IMR-90 (cell line): ENCODE measurements at regions not wholly inside any gene's neighbourhood (a gene's known extent, or its start where the extent isn't known, plus 50 kb on each side); places are given as distances from the start of the nearest gene placed in this dataset.

Experiments
- ATAC-seq: fragments of 200-7000 bp; cut with Tn5 transposase; 2 replicates; pipeline ENCODE4 v1.9.1; 2020; ENCODE audit warnings: low read depth, mild to moderate bottlenecking, moderate library complexity
- BruUV-seq: library from RNA; stranded (reverse); fragments of 400-500 nt; replicated peaks from 2 replicates; lab custom pipeline; 2021; lab: Mats Ljungman, UMichigan
- CTCF ChIA-PET: fragments of 300-600 bp; formaldehyde crosslinking; extraction: SDS; loops from one replicate; lab custom pipeline; 2021; ENCODE audit warnings: antibody characterized with exemption; lab: Yijun Ruan, JAX
- POLR2A ChIA-PET: fragments of 300-600 bp; sonication (Branson Sonifier 250); formaldehyde crosslinking; loops from one replicate; lab custom pipeline; 2022; ENCODE audit warnings: antibody characterized with exemption; ENCODE audit not compliant: unreplicated experiment; lab: Charles Lee
- DNase-seq: peaks from one replicate; pipeline ENCODE4 v3.0.0; 2013
- H2AFZ ChIP-seq: replicated peaks from 2 replicates; pipeline ENCODE3; 2013; ENCODE audit warnings: low read length, mild to moderate bottlenecking; ENCODE audit not compliant: poor library complexity
- H2AK5ac ChIP-seq: 2 replicates; pipeline ENCODE4 v1.6.1; 2013; ENCODE audit warnings: low read depth, low read length, inconsistent platforms
- H2AK9ac ChIP-seq: replicated peaks from 2 replicates; pipeline ENCODE3; 2013; ENCODE audit warnings: mild to moderate bottlenecking, low read depth, low read length, moderate library complexity; ENCODE audit not compliant: poor library complexity
- H2BK120ac ChIP-seq: 2 replicates; pipeline ENCODE4 v1.6.1; 2013; ENCODE audit warnings: low read depth, low read length, inconsistent platforms
- H2BK15ac ChIP-seq: 3 replicates; pipeline ENCODE4 v1.6.1; 2013; ENCODE audit warnings: low read depth, low read length, inconsistent platforms
- H2BK20ac ChIP-seq: 2 replicates; pipeline ENCODE4 v1.6.1; 2013; ENCODE audit warnings: low read depth, mild to moderate bottlenecking, inconsistent platforms, low read length, moderate library complexity
- H2BK5ac ChIP-seq: 2 replicates; pipeline ENCODE4 v1.6.1; 2013; ENCODE audit warnings: mild to moderate bottlenecking, low read depth, low read length, inconsistent platforms; ENCODE audit not compliant: poor library complexity, severe bottlenecking
- H3K14ac ChIP-seq: replicated peaks from 2 replicates; pipeline ENCODE4 v1.6.1; 2013; ENCODE audit warnings: low read depth, low read length, inconsistent platforms
- H3K18ac ChIP-seq: 2 replicates; pipeline ENCODE4 v1.6.1; 2013; ENCODE audit warnings: low read depth, low read length, control low read depth
- H3K23ac ChIP-seq: 2 replicates; pipeline ENCODE4 v1.6.1; 2013; ENCODE audit warnings: low read depth, low read length, inconsistent platforms
- H3K27ac ChIP-seq: 2 replicates; pipeline ENCODE4 v1.5.1; 2013; ENCODE audit warnings: mild to moderate bottlenecking, control low read depth, low read length; ENCODE audit not compliant: insufficient read depth
- H3K27me3 ChIP-seq: 2 replicates; pipeline ENCODE4 v1.6.1; 2013; ENCODE audit warnings: low read length; ENCODE audit not compliant: control insufficient read depth, insufficient read depth
- H3K36me3 ChIP-seq: 2 replicates; pipeline ENCODE4 v1.6.1; 2013; ENCODE audit warnings: low read length, mixed read lengths; ENCODE audit not compliant: control insufficient read depth, insufficient read depth
- H3K4ac ChIP-seq: 2 replicates; pipeline ENCODE4 v1.6.1; 2013; ENCODE audit warnings: low read depth, low read length, inconsistent platforms
- H3K4me1 ChIP-seq: 2 replicates; pipeline ENCODE4 v1.6.1; 2013; ENCODE audit warnings: low read length, mixed read lengths; ENCODE audit not compliant: control insufficient read depth, insufficient read depth
- H3K4me2 ChIP-seq: 2 replicates; pipeline ENCODE4 v1.6.1; 2013; ENCODE audit warnings: low read depth, mild to moderate bottlenecking, control low read depth, low read length, moderate library complexity
- H3K4me3 ChIP-seq: 2 replicates; pipeline ENCODE4 v1.5.1; 2013; ENCODE audit warnings: low read depth, mild to moderate bottlenecking, control low read depth, low read length, moderate library complexity; ENCODE audit not compliant: insufficient read depth
- H3K56ac ChIP-seq: 2 replicates; pipeline ENCODE4 v1.6.1; 2013; ENCODE audit warnings: low read length, inconsistent platforms; ENCODE audit not compliant: insufficient read depth; ENCODE audit errors: extremely low read depth
- H3K79me1 ChIP-seq, 2 experiments: 2 replicates each; pipeline ENCODE4 v1.6.1; 2013; ENCODE audit warnings: low read length in 2 of 2, inconsistent platforms in 1 of 2, low read depth in 1 of 2
- H3K9ac ChIP-seq: 2 replicates; pipeline ENCODE4 v1.6.1; 2013; ENCODE audit warnings: low read depth, low read length, control low read depth
- H3K9me1 ChIP-seq: 2 replicates; pipeline ENCODE4 v1.6.1; 2013; ENCODE audit warnings: low read length, inconsistent platforms; ENCODE audit not compliant: insufficient read depth
- H3K9me3 ChIP-seq: 2 replicates; pipeline ENCODE4 v1.6.1; 2013; ENCODE audit warnings: low read length; ENCODE audit not compliant: control insufficient read depth, insufficient read depth
- H4K20me1 ChIP-seq: 2 replicates; pipeline ENCODE4 v1.6.1; 2013; ENCODE audit warnings: low read length, inconsistent platforms; ENCODE audit not compliant: insufficient read depth
- H4K5ac ChIP-seq: 2 replicates; pipeline ENCODE4 v1.6.1; 2013; ENCODE audit warnings: mild to moderate bottlenecking, low read depth, low read length, control low read depth
- H4K8ac ChIP-seq, 2 experiments: 2 replicates each; pipeline ENCODE4 v1.6.1; 2013; ENCODE audit warnings: low read depth in 2 of 2, low read length in 2 of 2, control low read depth in 1 of 2, inconsistent platforms in 1 of 2
- H4K91ac ChIP-seq: 2 replicates; pipeline ENCODE4 v1.6.1; 2013; ENCODE audit warnings: low read depth, low read length, inconsistent platforms; ENCODE audit not compliant: insufficient read depth
- CEBPB ChIP-seq: IDR thresholded peaks from 2 replicates; pipeline ENCODE4 v1.6.1; 2012; ENCODE audit warnings: low read depth, low read length, improper control_type of control experiment
- CHD1 ChIP-seq: IDR thresholded peaks from 2 replicates; pipeline ENCODE4 v1.6.1; 2012; ENCODE audit warnings: low read depth, low read length, improper control_type of control experiment
- ELK1 ChIP-seq: fragments of 150-350 bp; IDR thresholded peaks from 2 replicates; pipeline ENCODE4 v1.6.1; 2016; ENCODE audit warnings: low read depth, mild to moderate bottlenecking, low read length, moderate library complexity, borderline replicate concordance
- MAFK ChIP-seq: IDR thresholded peaks from 2 replicates; pipeline ENCODE4 v1.6.1; 2012; ENCODE audit warnings: low read depth, low read length, improper control_type of control experiment
- MAZ ChIP-seq: IDR thresholded peaks from 2 replicates; pipeline ENCODE4 v1.6.1; 2012; ENCODE audit warnings: low read depth, mild to moderate bottlenecking, low read length, improper control_type of control experiment, moderate library complexity, borderline replicate concordance
- MXI1 ChIP-seq: IDR thresholded peaks from 2 replicates; pipeline ENCODE4 v1.6.1; 2012; ENCODE audit warnings: low read depth, mild to moderate bottlenecking, low read length, moderate library complexity, borderline replicate concordance
- NFE2L2 ChIP-seq: fragments of 150-350 bp; IDR thresholded peaks from 2 replicates; pipeline ENCODE4 v1.6.1; 2016; ENCODE audit warnings: low read depth, mild to moderate bottlenecking, low read length
- POLR2A ChIP-seq: IDR thresholded peaks from 2 replicates; pipeline ENCODE4 v1.6.1; 2012; ENCODE audit warnings: mild to moderate bottlenecking, low read depth, low read length
- RAD21 ChIP-seq: IDR thresholded peaks from 2 replicates; pipeline ENCODE4 v1.6.1; 2012; ENCODE audit warnings: low read length, improper control_type of control experiment
- RFX5 ChIP-seq: IDR thresholded peaks from 2 replicates; pipeline ENCODE4 v1.8.0; 2012; ENCODE audit warnings: low read depth, mild to moderate bottlenecking, low read length, moderate library complexity
- SMC3 ChIP-seq: fragments of 150-350 bp; IDR thresholded peaks from 2 replicates; pipeline ENCODE4 v1.6.1; 2016; ENCODE audit warnings: low read depth, mild to moderate bottlenecking, antibody characterized with exemption, low read length, moderate library complexity
- USF2 ChIP-seq: fragments of 150-350 bp; IDR thresholded peaks from 2 replicates; pipeline ENCODE4 v1.6.1; 2017; ENCODE audit warnings: mild to moderate bottlenecking, antibody characterized with exemption, low read length, low read depth
- WGBS, 2 experiments: methylation state at CpG; one replicate each; pipeline versions ENCODE4 v1.1.5 to v1.1.7; 2013; ENCODE audit warnings: missing lambda C conversion rate in 2 of 2; ENCODE audit not compliant: insufficient read length in 1 of 2; ENCODE audit errors: extremely low coverage in 2 of 2; 5-methylcytosine and 5-hydroxymethylcytosine counted together
- dilution Hi-C: fragments of 300-500 bp; cut with HindIII; formaldehyde crosslinking; loops from one replicate; pipeline ENCODE4 v1.14.3; 2018; ENCODE audit warnings: low sequenced_read_pairs; ENCODE audit not compliant: unreplicated experiment
- in situ Hi-C: fragments of 300-500 bp; cut with MboI; formaldehyde crosslinking; loops from 3 replicates; pipeline ENCODE4 v1.14.3; 2019; ENCODE audit warnings: low sequenced_read_pairs, inconsistent platforms, mixed read lengths
- intact Hi-C: fragments of 100-400 bp; cut with micrococcal nuclease; formaldehyde crosslinking; loops from 2 replicates; pipeline ENCODE4 v1.10.0; 2022

GRCh38 chr9:87135074-87135473 is 187.8 kb upstream of the GAS1 start:
- H2BK20ac ChIP-seq: no peak overlapping the region
- no CpG with 5 or more reads among the region's 2 CpGs for WGBS, 2 experiments

More at GRCh38 chr9:87135074-87135473, 187.8 kb upstream of the GAS1 start:
- Histone ChIP-seq H4K5ac (no peak overlapping the region), H3K4me2 (no peak overlapping the region), H2BK5ac (no peak overlapping the region), H3K79me1 (no peaks in the 10 kb centered on the region), H3K36me3 (no peaks in the 10 kb centered on the region), H3K18ac (no peak overlapping the region), H3K23ac (no peak overlapping the region), H3K14ac (no peak overlapping the region), H3K4me3 (no peak overlapping the region), H2AFZ (no peak overlapping the region), H4K8ac (no peak overlapping the region), H3K9ac (no peak overlapping the region), H3K27me3 (peaks cover 11% of the 10 kb centered on the region), H3K27ac (no peak overlapping the region), H3K9me1 (peaks cover 2% of the 10 kb centered on the region; the same call in 1 of the 2 replicates), H2AK5ac (no peak overlapping the region), H3K56ac (no peak overlapping the region), H3K4me1 (no peaks in the 10 kb centered on the region), H2AK9ac (no peak overlapping the region), H2BK120ac (no peak overlapping the region), H3K9me3 (no peaks in the 10 kb centered on the region), H4K20me1 (no peaks in the 10 kb centered on the region), H3K4ac (no peak overlapping the region), H4K91ac (no peak overlapping the region), H2BK15ac (no peak overlapping the region)
- BruUV-seq: no TSS peak
- TF ChIP-seq MAZ: no peak
- TF ChIP-seq CEBPB: no peak
- no peak for TF ChIP-seq ELK1
- TF ChIP-seq MXI1: no peak
- TF ChIP-seq CHD1: no peak
- TF ChIP-seq SMC3: no peak
- no peak for TF ChIP-seq RAD21
- no peak for TF ChIP-seq POLR2A
- no peak for TF ChIP-seq MAFK
- TF ChIP-seq RFX5: no peak
- TF ChIP-seq NFE2L2: no peak
- no peak for TF ChIP-seq USF2
- POLR2A ChIA-PET: no interaction called here
- dilution Hi-C loops (no loop called here), intact Hi-C loops (no loop called here), in situ Hi-C loops (no loop called here)
- ATAC-seq (no peak), DNase-seq (no peak)
- CTCF ChIA-PET: interaction anchor here (0.6 kb wide), 1 partner anchor 60 kb away, joined by 3 read pairs; no protein-coding TSS in a partner anchor
